NCI-H2029 (cell line): ENCODE measurements at regions not wholly inside any gene's neighbourhood (a gene's known extent, or its start where the extent isn't known, plus 50 kb on each side); places are given as distances from the start of the nearest gene placed in this dataset.
"Not testable (repeated sequence)": the region's sequence is repeated elsewhere in the genome, so short reads cannot be mapped to it uniquely, and the experiment has no call there.

Experiments
- DNase-seq: peaks from one replicate; lab custom pipeline; 2025; lab: John Stamatoyannopoulos, UW

DNA sequence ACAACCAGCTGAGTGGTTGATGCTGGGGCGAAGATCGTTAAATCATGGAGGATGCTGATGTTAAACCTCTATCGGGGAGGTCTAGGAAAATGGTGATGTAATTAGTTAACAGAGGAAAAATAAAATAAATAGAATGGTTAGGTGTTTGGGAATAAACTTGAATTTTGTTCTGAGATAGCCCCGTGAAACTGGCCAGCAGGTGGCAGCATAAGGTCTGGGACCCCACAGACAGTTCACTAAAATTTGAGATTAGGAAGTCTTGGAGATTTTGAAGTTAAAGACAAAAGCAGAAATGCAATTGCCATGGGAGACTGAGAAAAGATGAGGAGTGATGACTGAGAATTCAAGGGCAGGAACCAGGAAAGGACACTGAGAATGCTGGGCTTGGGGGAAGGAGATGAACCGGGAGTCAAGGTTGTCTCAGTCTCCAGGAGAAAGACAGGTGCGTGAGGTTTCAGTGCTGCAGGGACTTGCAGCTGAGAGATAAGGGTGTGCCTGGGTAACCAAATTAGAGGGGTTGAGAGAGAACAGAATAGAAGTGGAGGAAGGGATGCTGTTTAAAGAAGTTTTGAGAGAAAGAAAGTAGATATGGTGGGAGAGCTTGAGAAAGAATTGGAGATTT is 248.0 kb downstream of the ZNF92 start:
- DNase-seq: not testable (repeated sequence)

DNA sequence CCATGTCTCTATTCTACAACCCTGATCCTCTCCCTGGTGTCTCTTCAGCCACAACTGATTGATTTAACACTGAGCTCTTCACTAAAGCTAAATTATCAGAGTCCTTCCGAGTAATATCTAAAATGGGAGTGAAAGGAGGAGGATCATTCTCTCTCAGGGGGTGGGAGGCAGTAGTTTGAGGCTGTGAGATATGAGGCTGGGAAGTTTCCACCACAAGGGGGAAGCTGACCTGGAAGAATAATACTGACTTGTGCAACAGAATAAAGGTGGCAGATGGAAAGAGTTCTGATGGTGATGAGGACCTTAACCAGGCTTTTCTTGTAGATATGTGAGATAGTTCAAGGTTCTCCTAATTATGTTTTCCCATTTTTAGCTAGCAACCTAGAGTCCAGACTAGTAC is 241.6 kb upstream of the VKORC1L1 start:
- DNase-seq: not testable (repeated sequence)

GRCh38 chr7:65633587-65634404 is 239.1 kb upstream of the VKORC1L1 start:
- not testable (repeated sequence) for DNase-seq

GRCh38 chr7:65638918-65639317 is 234.0 kb upstream of the VKORC1L1 start:
- DNase-seq: not testable (repeated sequence)

- not testable (repeated sequence) for DNase-seq
Observed at GRCh38 chr7:65639717-65640116, 233.2 kb upstream of the VKORC1L1 start.

- DNase-seq: not testable (repeated sequence)
Observed at GRCh38 chr7:65643498-65643897, 229.4 kb upstream of the VKORC1L1 start.

GRCh38 chr7:65647153-65647964 is 225.5 kb upstream of the VKORC1L1 start:
- not testable (repeated sequence) for DNase-seq

- DNase-seq: not testable (repeated sequence)
Observed at GRCh38 chr7:65651174-65651573, 221.7 kb upstream of the VKORC1L1 start.

GRCh38 chr7:65651826-65652592 is 220.9 kb upstream of the VKORC1L1 start:
- DNase-seq: not testable (repeated sequence)

DNA sequence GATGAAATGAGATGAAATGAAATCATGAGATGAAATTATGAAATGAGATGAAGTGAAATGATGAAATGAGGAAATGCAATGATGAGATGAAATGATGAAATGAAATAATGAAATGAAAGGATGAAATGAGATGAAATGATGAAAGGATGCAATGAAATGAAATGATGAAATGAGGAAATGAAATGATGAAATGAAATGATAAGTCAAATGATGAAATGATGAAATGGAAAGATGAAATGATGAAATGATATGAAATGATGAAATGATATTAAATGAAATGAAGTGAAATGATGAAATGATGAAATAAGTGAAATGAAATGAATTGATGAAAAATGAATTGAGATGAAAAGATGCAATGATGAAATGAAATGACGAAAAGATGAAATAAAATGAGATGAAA is 220.2 kb upstream of the VKORC1L1 start:
- not testable (repeated sequence) for DNase-seq

DNA sequence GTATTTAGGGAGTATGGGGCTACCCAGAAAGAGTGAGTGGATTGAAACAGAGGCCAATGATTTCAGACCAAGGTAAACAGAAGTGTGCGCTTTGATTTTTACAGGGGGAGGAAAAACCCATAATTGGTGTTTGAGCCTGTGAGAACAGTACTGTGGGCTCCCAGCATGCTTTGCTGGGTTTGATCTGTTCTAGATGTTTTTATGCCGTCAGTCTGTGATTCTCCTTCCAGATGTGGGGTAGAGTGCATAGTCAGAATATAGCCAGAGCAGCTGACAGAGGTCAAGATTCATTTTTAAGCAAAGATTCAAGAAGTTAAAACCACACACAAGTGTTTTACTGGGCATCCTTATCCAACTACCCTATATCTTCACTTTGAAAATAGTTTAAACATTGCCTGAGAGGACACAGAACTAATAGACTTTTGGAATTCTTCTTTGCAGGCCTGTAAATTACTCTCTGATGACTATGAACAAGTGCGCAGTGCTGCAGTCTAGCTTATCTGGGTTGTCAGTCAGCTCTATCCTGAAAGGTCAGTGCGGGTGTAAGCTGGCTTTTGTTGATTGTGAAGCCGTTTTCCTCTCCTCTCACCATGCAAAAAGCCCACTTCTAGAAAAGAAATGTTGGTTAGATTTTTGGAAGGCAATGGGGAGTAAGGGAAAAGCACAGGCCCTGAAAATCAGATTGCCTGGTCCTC is 216.2 kb upstream of the VKORC1L1 start:
- DNase-seq: not testable (repeated sequence)

DNA sequence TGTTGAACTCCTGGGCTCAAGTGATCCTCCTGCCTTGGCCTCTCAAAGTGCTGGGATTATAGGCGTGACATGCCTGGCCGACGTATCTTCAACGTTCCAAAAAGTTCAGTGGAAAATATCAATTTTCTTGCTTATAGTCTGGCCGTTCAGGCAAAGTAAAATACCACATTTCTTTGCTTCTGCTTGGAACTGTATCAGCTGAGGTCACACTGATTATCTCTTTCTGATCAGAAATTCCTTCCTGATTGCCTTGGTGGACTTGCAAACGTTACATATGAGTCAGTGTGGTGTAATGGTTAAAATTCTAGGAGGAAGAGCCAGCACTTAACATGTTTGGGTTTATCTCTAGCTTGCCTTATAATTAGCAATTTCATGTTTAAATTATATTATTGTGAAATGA is 189.5 kb upstream of the VKORC1L1 start:
- not testable (repeated sequence) for DNase-seq

DNA sequence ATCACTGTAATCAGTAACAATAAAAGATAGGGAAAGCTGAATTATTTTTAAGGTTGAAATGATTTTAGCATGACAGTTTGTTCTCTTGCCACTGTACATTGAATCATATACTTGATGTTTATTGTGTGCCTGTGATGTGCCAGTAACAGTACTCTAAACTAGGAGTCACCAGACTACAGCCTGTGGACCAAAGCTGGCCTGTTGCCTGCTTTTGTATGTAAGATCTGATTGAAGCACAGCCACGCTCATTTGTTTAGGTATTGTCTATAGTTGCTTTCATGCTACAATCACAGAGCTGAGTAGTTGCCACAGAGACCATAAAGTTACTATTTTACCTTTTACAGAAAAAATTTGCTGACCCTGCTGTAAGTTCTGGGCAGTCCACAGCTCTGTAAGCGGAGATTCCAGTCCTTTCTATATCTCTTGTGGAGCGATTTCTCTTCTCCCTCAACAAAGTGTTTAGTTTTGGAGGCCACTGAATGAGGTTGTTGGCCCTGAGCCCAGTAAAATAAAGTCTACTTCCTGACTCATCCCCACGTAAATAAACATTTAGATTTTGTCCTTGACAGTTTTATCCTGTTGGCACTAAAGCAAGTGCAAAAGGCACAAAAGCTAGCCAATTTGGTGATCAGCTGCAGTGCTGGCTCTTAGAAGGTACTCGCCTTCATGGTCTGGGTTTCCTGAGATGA is 173.7 kb upstream of the VKORC1L1 start:
- DNase-seq: not testable (repeated sequence)

GRCh38 chr7:65699715-65700356 is 173.0 kb upstream of the VKORC1L1 start:
- peak; percentile 16 for DNase-seq

- peak; percentile 73 for DNase-seq
Observed at GRCh38 chr7:65719123-65719798, 153.6 kb upstream of the VKORC1L1 start.

DNA sequence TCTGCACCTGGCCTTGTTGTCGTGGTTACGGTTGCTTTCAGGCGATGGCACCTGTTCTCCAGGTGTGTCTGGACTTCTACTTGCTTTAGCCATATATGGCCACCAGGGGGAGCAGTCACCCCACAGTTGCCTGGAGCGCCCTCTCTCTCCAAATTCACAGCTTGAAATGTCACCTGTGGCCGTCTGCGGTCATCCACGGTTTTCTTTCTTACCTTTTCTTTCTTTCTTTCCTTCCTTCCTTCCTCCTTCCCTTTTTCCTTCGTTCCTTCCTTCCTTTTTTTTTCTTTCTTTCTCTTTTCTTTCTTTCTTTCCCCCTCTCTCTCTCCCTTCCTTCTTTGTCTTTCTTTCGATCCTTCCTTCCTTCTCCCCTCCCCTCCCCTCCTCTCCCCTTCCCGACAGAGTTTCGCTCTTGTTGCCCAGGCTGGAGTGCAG is 150.5 kb upstream of the VKORC1L1 start:
- peak; percentile 59 for DNase-seq

DNA sequence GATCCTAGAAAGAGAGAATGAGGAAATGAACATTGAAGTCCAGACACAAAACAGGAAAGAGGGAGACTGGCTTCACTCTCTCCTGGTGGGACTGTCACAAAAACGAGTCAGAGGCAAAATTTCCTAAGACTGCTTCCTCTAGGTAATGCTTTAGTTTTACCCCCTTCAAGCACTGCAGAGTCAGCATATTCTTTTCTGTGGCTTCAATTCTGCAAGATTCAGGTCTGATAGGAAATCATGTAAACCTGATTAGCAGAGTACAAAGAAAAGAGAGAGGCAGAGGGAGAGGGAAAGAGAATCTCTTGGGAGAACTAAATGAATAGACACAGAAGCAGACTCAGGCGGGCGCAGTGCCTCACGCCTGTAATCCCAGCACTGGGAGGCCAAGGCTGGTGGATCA is 145.7 kb upstream of the VKORC1L1 start:
- not testable (repeated sequence) for DNase-seq

- DNase-seq: no peak
Observed at GRCh38 chr7:65731129-65731528, 141.7 kb upstream of the VKORC1L1 start.

GRCh38 chr7:65731562-65732035 is 141.3 kb upstream of the VKORC1L1 start:
- DNase-seq: no peak
